HG03175 (cell line): ENCODE measurements at regions not wholly inside any gene's neighbourhood (a gene's known extent, or its start where the extent isn't known, plus 50 kb on each side); places are given as distances from the start of the nearest gene placed in this dataset.
A peak's percentile ranks its signal among the peaks of the same experiment; 100 is the strongest.

Source experiments
- ATAC-seq: cut with Tn5 transposase; IDR thresholded peaks from one replicate; pipeline ENCODE4 v1.9.1; 2021; ENCODE audit warnings: mild to moderate bottlenecking, moderate library complexity; ENCODE audit not compliant: unreplicated experiment

GRCh38 chr13:107141767-107142166, 573.8 kb upstream of the ARGLU1 start:
- ATAC-seq: no peak

GRCh38 chr13:107139006-107139405, 571.1 kb upstream of the ARGLU1 start:
- no peak for ATAC-seq

GRCh38 chr13:107138486-107138885, 570.5 kb upstream of the ARGLU1 start:
- ATAC-seq: no peak

DNA sequence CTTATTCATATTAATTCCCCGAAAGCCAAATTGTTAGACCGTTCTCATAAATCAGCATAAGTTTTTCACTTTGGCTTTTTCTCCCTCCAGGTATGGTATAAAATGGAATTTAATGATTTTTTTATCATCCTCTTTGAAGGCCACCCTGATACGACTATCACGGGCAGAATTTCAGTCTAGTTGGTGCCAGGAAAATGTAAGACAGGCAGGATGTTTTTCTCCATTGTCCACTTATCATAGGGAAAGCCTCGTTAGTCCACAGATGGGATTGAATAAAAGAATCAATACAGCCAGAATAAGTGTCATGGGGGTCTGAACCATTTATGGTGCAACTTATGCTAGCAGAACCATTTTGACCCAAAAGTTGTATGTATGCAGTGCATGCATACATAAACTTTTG, 566.0 kb upstream of the ARGLU1 start:
- ATAC-seq: no peak

DNA sequence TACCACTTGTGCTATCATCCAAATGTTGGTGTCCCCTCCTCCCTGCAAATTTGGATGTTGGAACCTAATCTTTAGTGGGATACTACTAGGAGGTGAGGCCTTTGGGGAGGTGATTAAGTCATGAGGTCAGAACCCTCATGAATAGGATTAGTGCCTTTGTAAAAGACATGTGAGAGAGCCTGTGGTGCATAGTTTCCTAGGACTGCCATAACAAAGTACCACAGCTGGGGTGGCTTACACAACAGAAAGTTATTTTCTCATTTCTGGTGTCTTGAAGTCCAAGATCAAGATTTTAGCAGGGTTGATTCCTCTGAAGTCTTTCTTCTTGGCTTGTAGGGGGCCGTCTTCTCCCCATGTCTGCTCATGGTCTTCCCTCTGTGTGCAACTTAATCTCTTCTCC, 562.6 kb upstream of the ARGLU1 start:
- no peak for ATAC-seq

DNA sequence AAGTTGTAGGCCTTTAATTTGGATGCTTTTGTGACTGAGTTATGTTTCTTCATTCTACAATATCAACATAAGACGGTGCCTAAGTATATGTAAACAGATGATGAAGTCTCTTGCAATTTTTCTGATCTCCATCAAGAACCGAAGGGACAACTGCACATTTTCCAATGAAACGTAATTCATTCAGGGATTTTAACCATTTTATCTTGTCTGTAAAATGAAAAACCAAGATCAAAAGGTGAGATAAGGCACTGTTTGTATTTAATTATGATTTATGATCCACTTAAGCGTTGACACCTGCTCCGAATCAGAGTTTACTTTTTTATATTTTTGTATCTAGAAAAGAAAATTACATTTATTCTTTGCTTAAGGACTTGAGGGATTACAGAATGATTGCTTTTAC, 556.8 kb upstream of the ARGLU1 start:
- no peak for ATAC-seq

DNA sequence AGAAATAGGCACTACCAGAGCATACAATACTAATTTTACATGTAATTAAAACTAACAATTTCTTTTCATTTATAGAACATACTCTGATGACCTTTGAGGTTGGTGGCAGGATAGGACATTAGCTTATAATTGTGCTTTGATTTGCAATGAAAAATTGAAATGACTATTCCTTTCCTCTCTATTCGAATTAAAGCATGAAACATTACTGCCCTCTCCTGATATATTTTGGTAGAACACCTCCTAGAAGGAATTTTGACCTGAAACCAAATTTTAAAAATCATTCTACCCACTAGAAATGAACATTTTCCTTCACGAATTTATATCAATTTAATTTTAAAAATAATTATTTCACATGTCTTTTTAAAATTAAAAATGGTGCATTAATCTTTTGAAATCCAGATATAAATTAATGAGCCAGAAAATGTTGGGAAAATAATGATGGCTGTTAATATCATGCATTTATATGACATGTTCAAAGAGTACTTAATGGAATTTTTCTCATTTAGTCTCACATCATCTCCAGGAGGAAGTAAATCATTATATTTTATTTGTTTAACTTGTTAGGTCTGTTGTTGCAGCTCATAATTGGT, 556.3 kb upstream of the ARGLU1 start:
- no peak for ATAC-seq

DNA sequence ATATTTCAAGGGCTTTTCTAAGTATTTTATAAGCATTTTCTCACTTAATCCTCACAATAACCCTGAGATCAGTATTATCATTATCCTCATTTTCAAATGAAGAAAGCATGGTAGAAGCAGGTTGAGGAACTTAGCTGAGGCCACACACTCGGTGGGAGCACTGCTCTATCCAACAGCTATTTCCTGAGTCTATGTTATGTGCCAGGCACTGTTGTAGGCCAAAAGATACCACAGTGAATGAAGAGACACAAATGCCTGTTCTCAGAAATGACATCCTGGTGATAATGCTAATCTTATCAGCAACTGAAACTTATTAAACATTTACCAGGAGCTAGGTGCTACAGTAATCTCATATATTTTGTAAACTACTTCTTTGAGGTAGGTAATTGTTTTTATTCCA, 553.9 kb upstream of the ARGLU1 start:
- no peak for ATAC-seq

- no peak for ATAC-seq
Observed at GRCh38 chr13:107119989-107120881, 552.3 kb upstream of the ARGLU1 start.

DNA sequence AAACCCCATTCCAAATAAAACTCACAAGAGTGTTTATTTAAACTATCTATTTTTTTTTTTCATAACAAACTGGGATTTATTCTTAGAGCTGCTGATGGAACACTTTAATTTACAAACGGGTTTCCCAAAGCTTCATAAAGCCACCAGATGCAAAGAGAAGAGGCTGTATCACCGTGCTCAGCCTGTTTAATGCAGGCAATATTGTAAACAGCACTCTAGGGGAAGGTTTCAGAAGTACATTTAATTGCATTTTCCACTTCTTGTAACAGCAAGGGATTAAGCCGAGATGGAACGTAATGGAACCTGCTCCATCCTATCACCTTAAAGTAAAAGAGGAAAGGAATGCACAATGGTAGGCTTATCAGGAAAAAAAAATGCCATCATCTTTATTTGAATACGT, 550.6 kb upstream of the ARGLU1 start:
- ATAC-seq: no peak

- ATAC-seq: no peak
Observed at GRCh38 chr13:107117327-107118012, 549.5 kb upstream of the ARGLU1 start.

- no peak for ATAC-seq
Observed at GRCh38 chr13:107113387-107113786, 545.5 kb upstream of the ARGLU1 start.

DNA sequence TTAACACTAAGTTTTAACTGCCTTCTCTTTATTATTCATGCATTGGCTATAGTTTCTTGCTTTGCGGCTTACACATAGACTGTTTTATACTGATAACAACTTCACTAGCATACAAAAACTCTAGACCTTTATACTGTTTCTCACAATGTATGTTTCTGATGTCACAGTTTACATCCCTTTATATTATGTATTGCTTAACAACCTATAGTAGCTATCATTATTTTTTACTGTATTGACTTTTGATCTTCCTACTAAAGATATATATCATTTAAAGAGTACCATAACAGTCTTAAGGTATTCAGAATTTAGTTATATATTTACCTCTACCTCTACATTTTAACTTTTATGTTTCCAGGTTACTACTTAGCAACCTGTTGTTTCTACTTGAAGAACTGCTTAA, 543.3 kb upstream of the ARGLU1 start:
- ATAC-seq: no peak

GRCh38 chr13:107104631-107105030, 536.7 kb upstream of the ARGLU1 start:
- ATAC-seq: no peak

GRCh38 chr13:107102676-107103075, 534.7 kb upstream of the ARGLU1 start:
- no peak for ATAC-seq

GRCh38 chr13:107099661-107100060, 531.7 kb upstream of the ARGLU1 start:
- ATAC-seq: no peak

DNA sequence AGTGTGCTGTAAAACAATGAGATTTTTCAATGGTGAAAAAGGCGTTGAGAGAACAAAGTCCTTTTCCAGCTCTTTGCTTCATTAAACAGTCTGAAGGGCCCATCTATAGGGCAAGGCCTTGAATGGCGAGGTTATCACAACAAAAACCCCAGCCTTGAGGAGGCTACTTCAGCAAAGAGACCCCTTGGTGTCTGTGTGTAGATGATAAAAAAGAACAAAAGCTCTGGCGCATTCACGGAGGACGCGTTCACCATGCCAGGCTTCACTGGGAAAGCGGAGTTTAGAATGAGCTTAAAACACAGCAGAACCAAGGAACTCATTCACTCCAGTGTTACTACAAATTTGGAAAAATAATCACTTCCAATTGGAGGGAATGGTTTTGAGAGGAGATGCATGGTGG, 530.0 kb upstream of the ARGLU1 start:
- ATAC-seq: no peak

DNA sequence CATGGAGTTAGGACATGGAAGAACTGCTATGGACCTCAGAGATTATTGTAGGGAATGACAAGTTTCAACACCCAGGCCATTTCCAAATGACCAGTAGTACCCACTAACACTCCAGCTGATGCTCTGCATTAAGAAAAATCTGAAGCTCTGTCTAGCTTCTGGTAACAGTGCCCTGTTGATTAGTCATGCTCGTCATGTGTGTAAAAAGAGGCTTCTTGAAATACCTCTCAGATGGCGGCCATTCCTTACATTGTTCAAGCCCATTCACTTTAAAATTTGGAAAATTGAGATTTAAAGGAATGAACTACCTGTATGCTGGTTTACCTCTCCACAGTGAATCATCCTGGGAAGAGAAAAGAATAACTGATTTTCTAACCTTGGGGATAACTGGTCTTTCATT, 527.9 kb upstream of the ARGLU1 start:
- ATAC-seq: no peak

DNA sequence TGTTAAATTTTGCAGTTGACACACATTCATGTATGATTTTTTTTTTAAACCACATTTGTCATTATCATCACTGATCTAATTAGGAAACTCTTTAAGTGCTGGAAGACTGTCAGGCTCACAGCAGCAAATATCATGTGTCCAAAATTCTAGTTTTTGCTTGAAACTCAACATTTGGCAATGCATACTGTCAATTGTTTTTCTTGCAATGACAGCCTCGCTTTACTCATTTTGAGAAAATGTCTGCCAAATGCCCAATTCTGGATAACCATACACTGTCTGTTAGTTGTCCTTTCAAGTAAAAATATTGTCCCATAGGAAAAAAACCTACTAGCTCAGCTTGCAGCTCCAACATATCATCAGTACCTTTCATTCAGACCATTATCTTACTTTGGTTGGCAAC, 523.9 kb upstream of the ARGLU1 start:
- ATAC-seq: no peak

DNA sequence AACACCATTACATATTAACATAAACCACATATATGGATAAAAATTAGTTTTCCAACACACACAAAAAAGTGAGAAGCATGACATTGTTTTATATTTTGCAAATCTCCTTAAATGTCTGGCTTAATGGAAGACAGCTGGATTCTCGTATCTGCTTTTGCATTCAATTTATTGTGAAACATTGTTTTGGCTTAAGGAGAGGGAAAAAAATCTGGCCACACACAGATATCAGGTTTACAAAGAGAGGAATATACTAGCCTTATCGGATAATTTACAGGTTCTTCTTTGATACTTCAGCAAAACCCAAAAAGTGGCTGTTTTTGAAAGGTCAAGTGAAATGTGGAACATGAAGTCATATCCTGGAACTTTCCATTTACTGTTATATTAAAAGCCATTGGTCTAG, 523.5 kb upstream of the ARGLU1 start:
- ATAC-seq: no peak

- ATAC-seq: no peak
Observed at GRCh38 chr13:107088061-107088460, 520.1 kb upstream of the ARGLU1 start.

DNA sequence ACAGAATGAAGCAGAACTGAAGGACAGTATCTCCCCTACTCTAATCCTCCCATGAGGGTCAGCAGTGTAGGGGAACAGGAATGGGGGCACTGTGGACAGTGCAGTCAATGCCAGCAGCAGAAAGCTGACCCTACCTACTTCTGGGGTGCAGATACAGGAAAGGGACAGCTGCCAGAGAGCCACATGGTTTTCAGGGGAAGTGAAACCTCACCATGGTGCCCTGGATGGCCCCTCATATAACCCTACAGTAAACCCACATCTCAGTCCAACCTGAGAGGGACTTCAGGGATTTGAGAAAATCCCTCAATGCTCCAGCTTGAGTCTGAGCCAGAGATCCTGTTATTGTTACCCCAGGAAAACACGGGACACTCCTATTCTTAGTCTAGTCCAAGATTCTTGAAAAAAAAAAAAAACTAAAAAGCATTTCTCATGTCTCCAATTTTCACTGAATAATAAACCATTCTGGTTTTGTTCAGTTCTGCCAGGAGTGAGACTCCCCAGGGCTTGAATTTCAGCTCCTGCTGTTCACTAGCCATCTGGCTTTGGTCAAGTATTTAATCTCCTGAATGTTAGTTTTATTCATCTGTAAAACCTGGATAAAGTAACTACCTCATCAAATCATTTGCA, 511.6 kb upstream of the ARGLU1 start:
- ATAC-seq: peak; percentile 56
